ENCODE measurements at regions not wholly inside any gene's neighbourhood (a gene's known extent, or its start where the extent isn't known, plus 50 kb on each side); places are given as distances from the start of the nearest gene placed in this dataset.

GRCh38 chr14:95434121-95434520, 82.3 kb downstream of the SYNE3 start:
- TF ChIP-seq CTCF (IDR thresholded peaks at IDR 0.05), result no peak
- H3K4me3 ChIP-seq, result no peak overlapping the region
- no peak for DNase-seq (ENCODE audit: low spot score)
- H3K27ac ChIP-seq, result no peak overlapping the region

- Histone ChIP-seq H3K27ac (no peak overlapping the region), H3K4me3 (no peak overlapping the region)
- no peak for DNase-seq (ENCODE audit: low spot score)
- TF ChIP-seq CTCF (IDR thresholded peaks at IDR 0.05), result no peak
Observed at GRCh38 chr14:95433094-95433478, 83.4 kb downstream of the SYNE3 start.

- no peak for DNase-seq (ENCODE audit: low spot score)
- no peak overlapping the region for H3K27ac ChIP-seq
- no peak overlapping the region for H3K4me3 ChIP-seq
- peak; percentile 68 for TF ChIP-seq CTCF (IDR thresholded peaks at IDR 0.05)
Observed at GRCh38 chr14:95432144-95433093, 84.0 kb downstream of the SYNE3 start.

- no peak for DNase-seq (ENCODE audit: low spot score)
- Histone ChIP-seq H3K4me3 (no peak overlapping the region), H3K27ac (no peak overlapping the region)
- TF ChIP-seq CTCF (IDR thresholded peaks at IDR 0.05), result no peak
Observed at GRCh38 chr14:95431199-95432143, 85.0 kb downstream of the SYNE3 start.

DNA sequence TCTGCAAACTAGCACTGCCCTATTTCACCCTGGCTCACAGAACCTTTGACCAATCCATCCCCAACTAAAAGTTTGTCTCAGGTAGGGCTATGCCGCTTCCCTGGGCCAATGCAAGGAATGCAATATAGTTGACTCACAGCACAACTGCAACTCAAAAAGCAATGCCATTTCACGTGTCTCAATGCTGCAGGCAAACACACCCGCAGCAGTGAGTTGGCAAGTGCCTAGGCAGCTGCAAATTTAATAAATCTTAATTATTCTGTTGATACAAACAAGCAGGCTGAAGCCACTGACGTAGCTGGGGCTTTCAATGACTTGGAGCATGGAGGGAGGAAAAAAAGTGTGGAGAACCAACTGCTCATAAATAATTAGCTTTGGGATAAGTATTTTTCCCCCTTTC, 87.9 kb downstream of the SYNE3 start:
- DNase-seq (ENCODE audit: low spot score), result no peak
- no peak overlapping the region for H3K4me3 ChIP-seq
- no peak overlapping the region for H3K27ac ChIP-seq
- TF ChIP-seq CTCF (IDR thresholded peaks at IDR 0.05), result no peak

- DNase-seq (ENCODE audit: low spot score), result no peak
- Histone ChIP-seq H3K27ac (no peak overlapping the region), H3K4me3 (no peak overlapping the region)
- no peak for TF ChIP-seq CTCF (IDR thresholded peaks at IDR 0.05)
Observed at GRCh38 chr14:95426116-95426475, 90.4 kb downstream of the SYNE3 start.
